Activated T-cell treated with anti-CD3 and anti-CD28 coated beads, Interleukin-2, amount 50 U/mL, for 24 hours (primary cell): ENCODE measurements at regions not wholly inside any gene's neighbourhood (a gene's known extent, or its start where the extent isn't known, plus 50 kb on each side); places are given as distances from the start of the nearest gene placed in this dataset.
"Not testable (repeated sequence)": the region's sequence is repeated elsewhere in the genome, so short reads cannot be mapped to it uniquely, and the experiment has no call there.

Experiments
- DNase-seq: peaks from one replicate; pipeline ENCODE4 v3.0.0-alpha.2; 2020
- H3K27ac Mint-ChIP-seq: 2 replicates; pipeline ENCODE4 v1.8.0; 2020; ENCODE audit warnings: mild to moderate bottlenecking, mixed read lengths
- H3K27me3 Mint-ChIP-seq: 2 replicates; pipeline ENCODE4 v1.8.0; 2020; ENCODE audit warnings: mixed read lengths
- H3K36me3 Mint-ChIP-seq: 2 replicates; pipeline ENCODE4 v1.8.0; 2020; ENCODE audit warnings: low read depth, mixed read lengths
- H3K4me1 Mint-ChIP-seq: 2 replicates; pipeline ENCODE4 v1.8.0; 2020; ENCODE audit warnings: low read depth, mixed read lengths
- H3K4me3 Mint-ChIP-seq: 2 replicates; pipeline ENCODE4 v1.8.0; 2020; ENCODE audit warnings: mild to moderate bottlenecking, moderate library complexity, mixed read lengths
- H3K9me3 Mint-ChIP-seq: 2 replicates; pipeline ENCODE4 v1.8.0; 2020; ENCODE audit warnings: mixed read lengths

- Mint-ChIP-seq H3K36me3 (no peaks in the 10 kb centered on the region), H3K4me1 (no peaks in the 10 kb centered on the region), H3K27ac (no peak overlapping the region), H3K4me3 (no peak overlapping the region), H3K27me3 (no peaks in the 10 kb centered on the region), H3K9me3 (no peaks in the 10 kb centered on the region)
- no peak for DNase-seq
Observed at GRCh38 chr4:24190761-24191695, 301.2 kb upstream of the PPARGC1A start.

GRCh38 chr4:24188459-24188858, 298.6 kb upstream of the PPARGC1A start:
- no peak for DNase-seq
- H3K27ac Mint-ChIP-seq: no peak overlapping the region
- no peaks in the 10 kb centered on the region for H3K4me1 Mint-ChIP-seq
- H3K36me3 Mint-ChIP-seq: no peaks in the 10 kb centered on the region
- no peaks in the 10 kb centered on the region for H3K27me3 Mint-ChIP-seq
- no peaks in the 10 kb centered on the region for H3K9me3 Mint-ChIP-seq
- H3K4me3 Mint-ChIP-seq: no peak overlapping the region

GRCh38 chr4:24186466-24186865, 296.6 kb upstream of the PPARGC1A start:
- no peak overlapping the region for H3K4me3 Mint-ChIP-seq
- no peaks in the 10 kb centered on the region for H3K36me3 Mint-ChIP-seq
- H3K4me1 Mint-ChIP-seq: no peaks in the 10 kb centered on the region
- H3K27ac Mint-ChIP-seq: no peak overlapping the region
- H3K27me3 Mint-ChIP-seq: no peaks in the 10 kb centered on the region
- H3K9me3 Mint-ChIP-seq: no peaks in the 10 kb centered on the region
- DNase-seq: no peak

- H3K27ac Mint-ChIP-seq: no peak overlapping the region
- no peaks in the 10 kb centered on the region for H3K36me3 Mint-ChIP-seq
- no peaks in the 10 kb centered on the region for H3K4me1 Mint-ChIP-seq
- H3K4me3 Mint-ChIP-seq: no peak overlapping the region
- H3K27me3 Mint-ChIP-seq: no peaks in the 10 kb centered on the region
- peaks cover 2% of the 10 kb centered on the region for H3K9me3 Mint-ChIP-seq
- no peak for DNase-seq
Observed at GRCh38 chr4:24181005-24181404, 291.2 kb upstream of the PPARGC1A start.

- Mint-ChIP-seq H3K27me3 (no peaks in the 10 kb centered on the region), H3K4me3 (no peak overlapping the region), H3K36me3 (no peaks in the 10 kb centered on the region), H3K9me3 (peaks cover 4% of the 10 kb centered on the region), H3K27ac (no peak overlapping the region), H3K4me1 (no peaks in the 10 kb centered on the region)
- no peak for DNase-seq
Observed at GRCh38 chr4:24180586-24180985, 290.7 kb upstream of the PPARGC1A start.

- H3K4me3 Mint-ChIP-seq: no peak overlapping the region
- DNase-seq: no peak
Observed at GRCh38 chr4:24179201-24179840, 289.5 kb upstream of the PPARGC1A start.

GRCh38 chr4:24177443-24177842, 287.6 kb upstream of the PPARGC1A start:
- H3K36me3 Mint-ChIP-seq, H3K4me3 Mint-ChIP-seq, H3K4me1 Mint-ChIP-seq, DNase-seq, H3K27me3 Mint-ChIP-seq, H3K27ac Mint-ChIP-seq, H3K9me3 Mint-ChIP-seq: not testable (repeated sequence)

More at GRCh38 chr4:24179201-24179840, 289.5 kb upstream of the PPARGC1A start:
- H3K4me1 Mint-ChIP-seq: no peaks in the 10 kb centered on the region
- peaks cover 4% of the 10 kb centered on the region for H3K9me3 Mint-ChIP-seq
- H3K36me3 Mint-ChIP-seq: no peaks in the 10 kb centered on the region
- no peaks in the 10 kb centered on the region for H3K27me3 Mint-ChIP-seq
- H3K27ac Mint-ChIP-seq: no peak overlapping the region

GRCh38 chr4:24175707-24176106, 285.9 kb upstream of the PPARGC1A start:
- H3K27ac Mint-ChIP-seq: no peak overlapping the region
- no peak overlapping the region for H3K4me3 Mint-ChIP-seq
- no peaks in the 10 kb centered on the region for H3K36me3 Mint-ChIP-seq
- no peaks in the 10 kb centered on the region for H3K4me1 Mint-ChIP-seq
- H3K27me3 Mint-ChIP-seq: no peaks in the 10 kb centered on the region
- DNase-seq: no peak
- peaks cover 4% of the 10 kb centered on the region for H3K9me3 Mint-ChIP-seq

- Mint-ChIP-seq H3K9me3 (peaks cover 6% of the 10 kb centered on the region), H3K27ac (no peak overlapping the region), H3K36me3 (no peaks in the 10 kb centered on the region), H3K27me3 (no peaks in the 10 kb centered on the region), H3K4me3 (no peak overlapping the region), H3K4me1 (no peaks in the 10 kb centered on the region)
- no peak for DNase-seq
Observed at GRCh38 chr4:24174602-24175001, 284.8 kb upstream of the PPARGC1A start.

- H3K4me1 Mint-ChIP-seq: no peaks in the 10 kb centered on the region
- DNase-seq: no peak
Observed at GRCh38 chr4:24172406-24172805, 282.6 kb upstream of the PPARGC1A start.

GRCh38 chr4:24169956-24170355, 280.1 kb upstream of the PPARGC1A start:
- no peak for DNase-seq
- H3K27me3 Mint-ChIP-seq: no peaks in the 10 kb centered on the region
- no peak overlapping the region for H3K4me3 Mint-ChIP-seq
- no peak overlapping the region for H3K27ac Mint-ChIP-seq
- H3K4me1 Mint-ChIP-seq: no peaks in the 10 kb centered on the region
- H3K36me3 Mint-ChIP-seq: no peaks in the 10 kb centered on the region
- H3K9me3 Mint-ChIP-seq: peaks cover 6% of the 10 kb centered on the region

More at GRCh38 chr4:24172406-24172805, 282.6 kb upstream of the PPARGC1A start:
- no peak overlapping the region for H3K4me3 Mint-ChIP-seq
- no peaks in the 10 kb centered on the region for H3K27me3 Mint-ChIP-seq
- H3K36me3 Mint-ChIP-seq: no peaks in the 10 kb centered on the region
- H3K27ac Mint-ChIP-seq: no peak overlapping the region
- H3K9me3 Mint-ChIP-seq: peaks cover 5% of the 10 kb centered on the region

- Mint-ChIP-seq H3K27ac (no peak overlapping the region), H3K9me3 (peaks cover 6% of the 10 kb centered on the region), H3K4me3 (no peak overlapping the region), H3K4me1 (no peaks in the 10 kb centered on the region), H3K36me3 (no peaks in the 10 kb centered on the region), H3K27me3 (no peaks in the 10 kb centered on the region)
- DNase-seq: no peak
Observed at GRCh38 chr4:24168658-24169057, 278.8 kb upstream of the PPARGC1A start.

- no peak for DNase-seq
- H3K9me3 Mint-ChIP-seq: peaks cover 7% of the 10 kb centered on the region
- H3K27ac Mint-ChIP-seq: no peak overlapping the region
- no peaks in the 10 kb centered on the region for H3K4me1 Mint-ChIP-seq
- H3K27me3 Mint-ChIP-seq: no peaks in the 10 kb centered on the region
- H3K4me3 Mint-ChIP-seq: no peak overlapping the region
- H3K36me3 Mint-ChIP-seq: no peaks in the 10 kb centered on the region
Observed at GRCh38 chr4:24166501-24166900, 276.7 kb upstream of the PPARGC1A start.

GRCh38 chr4:24164797-24165196, 274.9 kb upstream of the PPARGC1A start:
- H3K36me3 Mint-ChIP-seq: no peaks in the 10 kb centered on the region
- H3K27ac Mint-ChIP-seq: no peak overlapping the region
- H3K4me3 Mint-ChIP-seq: no peak overlapping the region
- no peaks in the 10 kb centered on the region for H3K4me1 Mint-ChIP-seq
- H3K9me3 Mint-ChIP-seq: peaks cover 9% of the 10 kb centered on the region
- no peak for DNase-seq
- no peaks in the 10 kb centered on the region for H3K27me3 Mint-ChIP-seq

- Mint-ChIP-seq H3K27me3 (no peaks in the 10 kb centered on the region), H3K9me3 (peaks cover 8% of the 10 kb centered on the region), H3K27ac (no peak overlapping the region), H3K36me3 (no peaks in the 10 kb centered on the region), H3K4me3 (no peak overlapping the region), H3K4me1 (no peaks in the 10 kb centered on the region)
- no peak for DNase-seq
Observed at GRCh38 chr4:24164054-24164693, 274.3 kb upstream of the PPARGC1A start.
